NB4 (cell line): ENCODE measurements at regions not wholly inside any gene's neighbourhood (a gene's known extent, or its start where the extent isn't known, plus 50 kb on each side); places are given as distances from the start of the nearest gene placed in this dataset.

Source experiments
- DNase-seq: peaks from one replicate; pipeline ENCODE4 v3.0.0; 2010; ENCODE audit warnings: low read depth
- H3K4me3 ChIP-seq: one replicate; pipeline ENCODE4 v1.5.1; 2011; ENCODE audit warnings: mild to moderate bottlenecking, low read depth, low read length, moderate library complexity
- MYC ChIP-seq: IDR thresholded peaks from 2 replicates; pipeline ENCODE4 v1.6.1; 2011; ENCODE audit warnings: low read depth, low read length
- POLR2A ChIP-seq: IDR thresholded peaks from 2 replicates; pipeline ENCODE4 v1.6.1; 2011; ENCODE audit warnings: mild to moderate bottlenecking; ENCODE audit not compliant: insufficient read length; ENCODE audit errors: extremely low read depth
- TF ChIP-seq, protein P1 (sequence below): IDR thresholded peaks from 2 replicates; pipeline ENCODE4 v1.6.1; 2011; ENCODE audit warnings: low read depth, low read length
- TF ChIP-seq, protein P2 (sequence below): IDR thresholded peaks from one replicate; pipeline ENCODE4 v1.5.1; 2012; ENCODE audit warnings: low read depth, low read length

DNA sequence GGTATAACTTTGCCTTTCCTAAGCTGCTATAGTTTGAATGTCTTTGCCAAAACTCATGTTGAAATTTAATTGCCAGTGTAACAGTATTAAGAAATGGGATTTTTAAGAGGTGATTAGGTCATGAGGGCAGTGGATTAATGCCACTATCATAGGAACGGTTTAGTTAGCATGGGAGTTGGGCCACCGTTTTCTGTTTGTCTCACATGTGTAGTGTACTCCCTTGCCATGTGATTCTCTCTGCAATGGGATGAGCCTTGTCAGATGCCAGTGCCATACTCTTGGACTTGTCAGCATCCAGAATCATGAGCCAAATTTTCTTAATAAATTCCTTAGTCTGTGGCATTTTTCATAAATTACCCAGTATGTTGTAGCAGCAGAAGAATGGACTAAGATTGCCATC is 388.9 kb upstream of the RGPD4 start:
- TF ChIP-seq, protein P1, sequence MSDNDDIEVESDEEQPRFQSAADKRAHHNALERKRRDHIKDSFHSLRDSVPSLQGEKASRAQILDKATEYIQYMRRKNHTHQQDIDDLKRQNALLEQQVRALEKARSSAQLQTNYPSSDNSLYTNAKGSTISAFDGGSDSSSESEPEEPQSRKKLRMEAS = no peak
- TF ChIP-seq, protein P2, sequence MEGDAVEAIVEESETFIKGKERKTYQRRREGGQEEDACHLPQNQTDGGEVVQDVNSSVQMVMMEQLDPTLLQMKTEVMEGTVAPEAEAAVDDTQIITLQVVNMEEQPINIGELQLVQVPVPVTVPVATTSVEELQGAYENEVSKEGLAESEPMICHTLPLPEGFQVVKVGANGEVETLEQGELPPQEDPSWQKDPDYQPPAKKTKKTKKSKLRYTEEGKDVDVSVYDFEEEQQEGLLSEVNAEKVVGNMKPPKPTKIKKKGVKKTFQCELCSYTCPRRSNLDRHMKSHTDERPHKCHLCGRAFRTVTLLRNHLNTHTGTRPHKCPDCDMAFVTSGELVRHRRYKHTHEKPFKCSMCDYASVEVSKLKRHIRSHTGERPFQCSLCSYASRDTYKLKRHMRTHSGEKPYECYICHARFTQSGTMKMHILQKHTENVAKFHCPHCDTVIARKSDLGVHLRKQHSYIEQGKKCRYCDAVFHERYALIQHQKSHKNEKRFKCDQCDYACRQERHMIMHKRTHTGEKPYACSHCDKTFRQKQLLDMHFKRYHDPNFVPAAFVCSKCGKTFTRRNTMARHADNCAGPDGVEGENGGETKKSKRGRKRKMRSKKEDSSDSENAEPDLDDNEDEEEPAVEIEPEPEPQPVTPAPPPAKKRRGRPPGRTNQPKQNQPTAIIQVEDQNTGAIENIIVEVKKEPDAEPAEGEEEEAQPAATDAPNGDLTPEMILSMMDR = no peak
- TF ChIP-seq POLR2A (no peak), MYC (no peak)
- DNase-seq = no peak
- H3K4me3 ChIP-seq = no peak overlapping the region

DNA sequence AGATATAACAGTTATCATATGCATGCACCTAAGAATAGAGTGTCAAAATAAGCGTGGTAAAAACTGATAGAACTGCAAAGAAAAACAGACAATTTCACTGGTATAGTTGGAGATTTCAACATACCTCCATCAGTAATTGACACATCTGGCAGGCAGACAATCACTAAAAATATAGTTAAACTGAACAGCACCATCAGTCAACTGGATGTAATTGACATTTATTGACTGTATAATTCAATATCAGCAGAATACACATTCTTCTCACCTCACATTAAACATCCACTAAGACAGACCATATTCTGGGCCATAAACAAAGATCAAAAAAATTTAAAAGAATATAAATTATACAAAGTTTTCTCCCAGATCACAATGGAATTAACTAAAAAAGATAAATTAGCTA is 378.5 kb upstream of the RGPD4 start:
- DNase-seq = no peak
- TF ChIP-seq, protein P2 = no peak
- TF ChIP-seq, protein P1 = no peak
- no peak for TF ChIP-seq MYC
- no peak for TF ChIP-seq POLR2A
- H3K4me3 ChIP-seq = no peak overlapping the region

DNA sequence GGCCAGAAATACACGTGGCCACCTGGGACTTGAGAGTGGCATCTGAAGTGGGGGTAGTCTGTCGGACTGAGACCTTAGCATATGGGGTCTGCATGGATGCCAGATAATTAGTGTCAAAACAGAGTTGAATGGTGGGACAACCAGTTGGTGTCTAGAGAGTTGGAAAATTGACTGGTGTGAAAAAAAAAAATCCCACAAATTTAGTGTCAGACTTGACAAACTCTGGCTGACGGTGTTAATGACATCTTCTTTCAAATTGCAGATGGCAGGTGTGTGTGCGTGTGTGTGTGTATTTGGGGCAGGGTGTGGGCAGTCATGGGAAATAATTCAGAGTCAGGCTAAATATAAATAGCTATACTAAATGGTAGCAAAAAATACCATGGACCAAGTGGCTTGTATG is 365.4 kb upstream of the RGPD4 start:
- H3K4me3 ChIP-seq = no peak overlapping the region
- DNase-seq = no peak
- no peak for TF ChIP-seq MYC
- TF ChIP-seq, protein P2 = no peak
- TF ChIP-seq POLR2A = no peak
- TF ChIP-seq, protein P1 = no peak

DNA sequence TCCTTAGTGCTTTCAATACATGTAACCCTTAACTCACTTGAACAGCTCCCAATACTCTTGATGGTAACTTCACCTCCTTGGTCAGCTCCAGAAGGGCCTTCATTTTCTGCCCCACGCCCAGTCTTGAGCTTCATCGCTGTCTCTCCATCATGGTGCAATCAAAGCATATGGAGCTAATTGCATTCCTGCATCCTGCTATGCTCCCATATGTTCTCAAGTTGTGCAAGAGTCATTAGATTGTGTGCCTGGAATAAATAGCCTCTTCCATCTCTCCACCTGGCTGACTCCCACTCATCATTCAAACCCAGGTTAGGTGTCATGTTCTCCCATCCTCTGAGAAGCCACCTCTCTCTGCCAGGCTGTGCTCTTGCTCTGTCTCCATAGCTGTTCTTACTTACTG is 364.5 kb upstream of the RGPD4 start:
- TF ChIP-seq, protein P2 = no peak
- TF ChIP-seq POLR2A = no peak
- TF ChIP-seq, protein P1 = no peak
- no peak for TF ChIP-seq MYC
- DNase-seq = no peak
- H3K4me3 ChIP-seq = no peak overlapping the region

DNA sequence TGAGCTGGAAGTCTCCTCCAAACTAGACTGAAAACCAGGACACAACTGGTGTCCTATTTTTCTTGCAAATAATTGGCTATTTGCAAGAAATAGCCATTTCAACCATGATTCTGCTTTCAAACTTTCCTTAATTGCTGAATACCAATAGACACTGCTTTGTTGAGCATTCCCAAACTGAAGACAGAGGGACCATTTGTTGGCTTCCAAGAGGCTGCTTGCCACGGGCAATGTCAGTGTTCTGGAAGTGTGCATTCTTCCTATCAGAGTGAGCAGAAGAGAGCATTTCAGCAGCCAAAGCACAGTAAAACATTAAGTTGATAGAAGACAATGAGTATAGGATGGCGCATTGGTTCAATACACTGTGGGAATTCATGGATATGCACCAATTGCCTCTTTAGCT is 360.5 kb upstream of the RGPD4 start:
- DNase-seq = no peak
- no peak for TF ChIP-seq POLR2A
- no peak for TF ChIP-seq MYC
- TF ChIP-seq, protein P2 = no peak
- TF ChIP-seq, protein P1 = no peak
- no peak overlapping the region for H3K4me3 ChIP-seq

DNA sequence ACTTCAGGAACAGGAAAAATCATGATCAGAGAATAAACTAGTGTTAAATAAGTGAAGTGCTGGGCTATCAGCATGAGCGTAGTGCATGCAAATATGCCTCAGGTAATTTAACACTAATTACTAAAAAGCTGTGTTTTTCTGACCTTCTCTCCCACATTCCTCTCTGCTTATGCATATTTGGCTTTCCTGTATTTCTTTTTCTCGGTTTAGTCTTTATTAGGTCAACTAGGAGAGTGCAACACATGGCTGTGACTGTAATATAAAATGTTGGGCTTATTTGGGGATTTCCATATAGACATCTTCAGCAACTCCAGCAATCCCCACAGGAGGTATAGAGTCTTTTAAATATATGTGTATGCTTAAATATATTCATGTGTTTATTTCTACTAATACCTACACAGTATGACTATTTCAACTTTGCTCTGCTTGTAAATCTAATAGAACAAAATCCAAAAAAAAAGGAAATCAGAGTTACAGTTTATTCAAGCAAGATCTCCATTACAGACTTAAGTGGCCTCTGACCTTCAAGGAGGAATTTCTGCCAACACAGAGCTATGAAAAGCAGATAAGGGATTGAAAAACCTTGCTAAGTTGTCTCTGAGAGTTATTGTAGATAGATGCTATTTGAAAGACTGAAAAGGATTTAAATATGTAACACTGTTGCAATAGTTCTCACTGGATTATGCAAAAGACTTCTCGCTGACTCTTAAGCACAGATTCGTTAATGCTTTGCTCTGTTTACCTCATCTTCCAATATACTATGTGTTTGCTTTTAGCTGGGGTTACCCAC is 359.5 kb upstream of the RGPD4 start:
- no peak for DNase-seq
- TF ChIP-seq, protein P1 = no peak
- TF ChIP-seq MYC = no peak
- TF ChIP-seq, protein P2 = no peak
- no peak for TF ChIP-seq POLR2A
- H3K4me3 ChIP-seq = no peak overlapping the region
